Glutamatergic neuron (in vitro differentiated cells): ENCODE measurements at regions not wholly inside any gene's neighbourhood (a gene's known extent, or its start where the extent isn't known, plus 50 kb on each side); places are given as distances from the start of the nearest gene placed in this dataset.

Experiments
- DNase-seq: peaks from one replicate; pipeline ENCODE4 v3.0.0; 2022
- H3K27ac Mint-ChIP-seq: one replicate; pipeline ENCODE4 v1.8.0; 2020; ENCODE audit warnings: mild to moderate bottlenecking, mixed read lengths, inconsistent platforms; ENCODE audit not compliant: unreplicated experiment
- H3K27me3 Mint-ChIP-seq: one replicate; pipeline ENCODE4 v1.8.0; 2020; ENCODE audit warnings: mild to moderate bottlenecking, moderate library complexity, mixed read lengths, inconsistent platforms; ENCODE audit not compliant: unreplicated experiment
- H3K36me3 Mint-ChIP-seq: one replicate; pipeline ENCODE4 v1.8.0; 2020; ENCODE audit warnings: mild to moderate bottlenecking, mixed read lengths, inconsistent platforms; ENCODE audit not compliant: unreplicated experiment
- H3K4me1 Mint-ChIP-seq: one replicate; pipeline ENCODE4 v1.8.0; 2020; ENCODE audit warnings: mild to moderate bottlenecking, low read depth, mixed read lengths, inconsistent platforms; ENCODE audit not compliant: unreplicated experiment
- H3K4me3 Mint-ChIP-seq: one replicate; pipeline ENCODE4 v1.8.0; 2020; ENCODE audit warnings: mild to moderate bottlenecking, mixed read lengths, inconsistent platforms; ENCODE audit not compliant: unreplicated experiment
- H3K9me3 Mint-ChIP-seq: one replicate; pipeline ENCODE4 v1.8.0; 2020; ENCODE audit warnings: mild to moderate bottlenecking, moderate library complexity, mixed read lengths, inconsistent platforms; ENCODE audit not compliant: unreplicated experiment
- TF ChIP-seq, protein P1 (sequence below): fragments of 200-600 bp; sonication (generic); IDR thresholded peaks from one replicate; pipeline ENCODE4 v1.5.0; 2021; ENCODE audit not compliant: partially characterized antibody, unreplicated experiment

DNA sequence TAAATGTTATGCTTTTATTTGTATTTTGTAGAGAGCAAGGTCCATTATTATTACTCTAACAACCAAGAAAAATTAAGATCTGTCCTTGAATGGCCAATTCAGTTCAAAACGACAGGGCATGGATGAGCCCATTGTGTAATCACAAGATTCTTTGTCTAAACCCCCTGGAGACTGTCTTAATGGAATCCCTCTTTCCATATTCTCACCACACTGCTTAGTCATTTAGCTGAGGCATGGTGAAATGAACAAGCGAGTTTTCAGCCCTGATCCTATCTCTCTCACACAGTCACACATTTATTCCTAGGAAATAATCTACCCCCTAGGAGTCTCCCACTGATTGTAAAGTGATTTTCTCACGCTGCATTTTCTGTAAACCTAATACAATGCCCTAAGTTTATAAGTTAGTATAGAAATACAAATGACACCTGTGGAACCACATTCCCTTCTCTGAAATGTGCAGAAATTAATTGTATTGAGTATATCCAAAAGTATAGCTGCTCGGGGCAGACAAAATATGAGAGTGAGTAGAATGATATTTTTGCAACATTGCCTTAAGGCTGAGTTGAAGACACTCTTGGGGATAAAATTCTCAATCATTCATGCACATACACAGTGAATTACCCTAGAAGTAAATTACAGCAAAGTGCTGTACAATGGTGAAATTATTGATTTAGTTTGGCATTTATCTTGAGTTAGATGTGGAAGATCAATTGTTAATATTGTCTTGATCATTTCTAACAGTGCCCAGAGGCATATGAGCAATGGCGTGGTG, 119.7 kb upstream of the PCDH7 start:
- TF ChIP-seq, protein P1, sequence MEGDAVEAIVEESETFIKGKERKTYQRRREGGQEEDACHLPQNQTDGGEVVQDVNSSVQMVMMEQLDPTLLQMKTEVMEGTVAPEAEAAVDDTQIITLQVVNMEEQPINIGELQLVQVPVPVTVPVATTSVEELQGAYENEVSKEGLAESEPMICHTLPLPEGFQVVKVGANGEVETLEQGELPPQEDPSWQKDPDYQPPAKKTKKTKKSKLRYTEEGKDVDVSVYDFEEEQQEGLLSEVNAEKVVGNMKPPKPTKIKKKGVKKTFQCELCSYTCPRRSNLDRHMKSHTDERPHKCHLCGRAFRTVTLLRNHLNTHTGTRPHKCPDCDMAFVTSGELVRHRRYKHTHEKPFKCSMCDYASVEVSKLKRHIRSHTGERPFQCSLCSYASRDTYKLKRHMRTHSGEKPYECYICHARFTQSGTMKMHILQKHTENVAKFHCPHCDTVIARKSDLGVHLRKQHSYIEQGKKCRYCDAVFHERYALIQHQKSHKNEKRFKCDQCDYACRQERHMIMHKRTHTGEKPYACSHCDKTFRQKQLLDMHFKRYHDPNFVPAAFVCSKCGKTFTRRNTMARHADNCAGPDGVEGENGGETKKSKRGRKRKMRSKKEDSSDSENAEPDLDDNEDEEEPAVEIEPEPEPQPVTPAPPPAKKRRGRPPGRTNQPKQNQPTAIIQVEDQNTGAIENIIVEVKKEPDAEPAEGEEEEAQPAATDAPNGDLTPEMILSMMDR: no peak
- H3K27ac Mint-ChIP-seq: peak overlapping the region; percentile 63
- H3K4me3 Mint-ChIP-seq: peak overlapping the region; percentile 75
- H3K36me3 Mint-ChIP-seq: no peaks in the 10 kb centered on the region
- H3K4me1 Mint-ChIP-seq: peaks cover 27% of the 10 kb centered on the region
- H3K27me3 Mint-ChIP-seq: no peaks in the 10 kb centered on the region
- DNase-seq: no peak
- no peaks in the 10 kb centered on the region for H3K9me3 Mint-ChIP-seq

DNA sequence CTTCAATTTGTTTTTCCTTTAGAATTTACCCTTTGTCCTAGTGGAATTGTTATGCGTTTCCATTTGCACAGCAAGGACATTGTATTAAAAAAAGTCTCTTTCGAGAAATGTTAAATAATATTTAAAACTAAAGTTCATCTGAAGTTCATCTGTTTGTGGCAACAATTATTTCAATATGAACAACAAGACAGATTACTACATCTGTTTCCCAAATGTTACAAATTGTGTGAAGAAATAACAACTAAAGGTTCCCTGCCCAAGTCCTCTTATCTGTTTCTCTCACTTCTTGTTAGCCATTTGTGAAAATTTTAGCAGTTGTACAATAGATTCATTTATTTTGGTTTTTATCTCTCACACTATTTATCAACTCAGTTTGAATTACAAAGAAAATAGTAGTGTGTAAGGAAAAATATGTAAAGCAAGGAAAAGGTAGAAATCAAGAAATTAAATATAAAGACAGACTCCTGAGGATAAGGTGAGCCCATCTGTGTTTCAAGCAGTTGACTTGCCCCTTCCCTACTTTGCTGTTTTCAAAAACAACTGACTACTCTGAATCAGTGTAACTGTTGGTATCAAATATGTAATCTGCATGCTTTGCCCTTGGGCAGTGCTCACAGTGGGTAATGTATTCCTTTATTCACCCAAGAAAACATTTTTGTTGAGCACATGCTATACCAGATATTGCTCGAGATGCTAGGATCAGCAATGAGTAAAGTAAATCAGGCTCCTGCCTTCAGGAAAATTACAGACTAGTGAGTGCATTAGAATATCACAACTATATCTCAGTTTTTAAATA, 118.9 kb upstream of the PCDH7 start:
- no peaks in the 10 kb centered on the region for H3K36me3 Mint-ChIP-seq
- no peaks in the 10 kb centered on the region for H3K9me3 Mint-ChIP-seq
- peak overlapping the region; percentile 30 for H3K4me3 Mint-ChIP-seq
- peaks cover 30% of the 10 kb centered on the region for H3K4me1 Mint-ChIP-seq
- TF ChIP-seq, protein P1: no peak
- no peak for DNase-seq
- H3K27me3 Mint-ChIP-seq: no peaks in the 10 kb centered on the region
- H3K27ac Mint-ChIP-seq: peak overlapping the region; percentile 63

DNA sequence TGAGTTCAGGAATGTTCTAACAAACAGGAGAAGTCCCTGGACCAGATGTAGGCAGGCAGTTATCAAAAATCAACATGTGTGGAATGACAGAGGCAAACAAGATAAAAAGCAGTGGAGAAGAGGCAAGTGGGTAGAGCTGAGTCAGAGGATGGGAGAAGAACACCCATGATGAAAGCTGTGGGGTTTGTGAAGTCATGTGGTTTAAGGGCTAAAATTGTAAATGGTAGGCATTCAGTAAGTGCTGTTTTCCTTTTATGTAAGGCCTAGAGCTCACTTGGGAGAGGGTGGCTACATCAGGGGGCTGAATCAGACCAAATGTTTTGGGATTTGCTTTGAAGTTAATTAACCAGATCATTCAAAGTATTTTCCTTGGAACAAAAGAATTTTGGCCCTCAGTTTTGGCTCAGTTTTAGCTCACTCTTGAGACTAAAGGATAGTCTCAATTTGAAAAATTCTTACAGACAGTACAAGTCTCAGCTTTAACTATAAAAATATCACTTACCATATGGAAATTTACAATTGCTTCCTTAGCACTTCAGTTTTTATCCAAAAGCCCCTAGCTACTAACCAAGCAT, 114.5 kb upstream of the PCDH7 start:
- Mint-ChIP-seq H3K4me1 (peaks cover 18% of the 10 kb centered on the region), H3K4me3 (no peak overlapping the region), H3K27ac (no peak overlapping the region), H3K27me3 (no peaks in the 10 kb centered on the region), H3K9me3 (no peaks in the 10 kb centered on the region), H3K36me3 (no peaks in the 10 kb centered on the region)
- no peak for DNase-seq
- TF ChIP-seq, protein P1: no peak

DNA sequence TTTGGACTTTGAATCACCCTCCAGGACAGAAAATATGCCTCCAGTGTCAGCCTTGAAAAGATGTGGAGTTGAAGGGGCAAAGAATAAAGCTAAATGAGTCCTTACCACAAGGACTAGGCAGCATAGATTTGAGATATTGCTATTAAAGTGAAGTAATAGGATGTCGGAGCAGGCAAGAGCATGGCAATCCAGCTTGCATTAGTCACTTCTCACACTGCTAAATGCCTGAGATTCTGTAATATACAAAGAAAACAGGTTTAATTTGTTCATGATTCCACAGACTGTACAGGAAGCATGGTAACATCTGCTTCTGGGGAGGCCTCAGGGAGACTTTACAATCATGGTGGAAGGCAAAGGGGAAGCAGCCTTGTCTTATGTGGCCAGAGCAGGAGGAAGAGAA, 109.8 kb upstream of the PCDH7 start:
- Mint-ChIP-seq H3K9me3 (no peaks in the 10 kb centered on the region), H3K27me3 (no peaks in the 10 kb centered on the region), H3K4me1 (peaks cover 3% of the 10 kb centered on the region), H3K27ac (no peak overlapping the region), H3K4me3 (no peak overlapping the region), H3K36me3 (no peaks in the 10 kb centered on the region)
- TF ChIP-seq, protein P1: no peak
- no peak for DNase-seq
